IPS-18a (cell line): ENCODE measurements at regions not wholly inside any gene's neighbourhood (a gene's known extent, or its start where the extent isn't known, plus 50 kb on each side); places are given as distances from the start of the nearest gene placed in this dataset.
A peak's percentile ranks its signal among the peaks of the same experiment; 100 is the strongest.
"Not testable (repeated sequence)": the region's sequence is repeated elsewhere in the genome, so short reads cannot be mapped to it uniquely, and the experiment has no call there.

Source experiments
- H3K27ac ChIP-seq: one replicate; pipeline ENCODE4 v1.5.1; 2013; ENCODE audit warnings: low read length
- H3K27me3 ChIP-seq: one replicate; pipeline ENCODE4 v1.6.1; 2013; ENCODE audit warnings: mild to moderate bottlenecking, low read length; ENCODE audit not compliant: control insufficient read depth, insufficient read depth
- H3K36me3 ChIP-seq: one replicate; pipeline ENCODE4 v1.6.1; 2013; ENCODE audit warnings: low read depth, low read length; ENCODE audit not compliant: control insufficient read depth
- H3K4me1 ChIP-seq: one replicate; pipeline ENCODE4 v1.6.1; 2013; ENCODE audit warnings: low read depth, low read length; ENCODE audit not compliant: control insufficient read depth
- H3K4me3 ChIP-seq: one replicate; pipeline ENCODE4 v1.5.1; 2013; ENCODE audit warnings: low read length
- H3K9ac ChIP-seq: one replicate; pipeline ENCODE4 v1.6.1; 2013; ENCODE audit warnings: mild to moderate bottlenecking, low read length, moderate library complexity
- H3K9me3 ChIP-seq: one replicate; pipeline ENCODE4 v1.6.1; 2013; ENCODE audit warnings: low read depth, low read length; ENCODE audit not compliant: control insufficient read depth

- Histone ChIP-seq H3K9me3 (no peaks in the 10 kb centered on the region), H3K27ac (no peak overlapping the region), H3K4me3 (no peak overlapping the region), H3K4me1 (no peaks in the 10 kb centered on the region), H3K9ac (no peak overlapping the region), H3K36me3 (no peaks in the 10 kb centered on the region), H3K27me3 (no peaks in the 10 kb centered on the region)
These were observed 161.0 kb downstream of the CPXCR1 start for GRCh38 chrX:88908056-88908455.

- H3K36me3 ChIP-seq = no peaks in the 10 kb centered on the region
- H3K27ac ChIP-seq = no peak overlapping the region
- no peaks in the 10 kb centered on the region for H3K27me3 ChIP-seq
- no peaks in the 10 kb centered on the region for H3K9me3 ChIP-seq
- no peak overlapping the region for H3K4me3 ChIP-seq
- no peak overlapping the region for H3K9ac ChIP-seq
- H3K4me1 ChIP-seq = no peaks in the 10 kb centered on the region
These were observed 190.6 kb downstream of the CPXCR1 start for GRCh38 chrX:88937616-88938015.

GRCh38 chrX:88940904-88941303 lies 193.9 kb downstream of the CPXCR1 start:
- no peak overlapping the region for H3K4me3 ChIP-seq
- no peaks in the 10 kb centered on the region for H3K4me1 ChIP-seq
- H3K27me3 ChIP-seq = no peaks in the 10 kb centered on the region
- H3K9ac ChIP-seq = no peak overlapping the region
- no peak overlapping the region for H3K27ac ChIP-seq
- H3K9me3 ChIP-seq = no peaks in the 10 kb centered on the region
- no peaks in the 10 kb centered on the region for H3K36me3 ChIP-seq

- Histone ChIP-seq H3K9ac (no peak overlapping the region), H3K4me3 (no peak overlapping the region), H3K36me3 (no peaks in the 10 kb centered on the region), H3K27me3 (no peaks in the 10 kb centered on the region), H3K4me1 (no peaks in the 10 kb centered on the region), H3K9me3 (no peaks in the 10 kb centered on the region), H3K27ac (no peak overlapping the region)
These were observed 197.6 kb downstream of the CPXCR1 start for GRCh38 chrX:88944661-88945060.

GRCh38 chrX:88956059-88956458 lies 209.0 kb downstream of the CPXCR1 start:
- not testable (repeated sequence) for H3K9ac ChIP-seq, H3K27ac ChIP-seq, H3K4me1 ChIP-seq, H3K4me3 ChIP-seq, H3K27me3 ChIP-seq, H3K36me3 ChIP-seq
- peaks cover 11% of the 10 kb centered on the region for H3K9me3 ChIP-seq

GRCh38 chrX:88977835-88978234 lies 230.8 kb downstream of the CPXCR1 start:
- Histone ChIP-seq H3K36me3 (no peaks in the 10 kb centered on the region), H3K9me3 (no peaks in the 10 kb centered on the region), H3K9ac (no peak overlapping the region), H3K4me3 (no peak overlapping the region), H3K27me3 (no peaks in the 10 kb centered on the region), H3K27ac (no peak overlapping the region), H3K4me1 (peaks cover 15% of the 10 kb centered on the region)

- H3K9me3 ChIP-seq = no peaks in the 10 kb centered on the region
- no peaks in the 10 kb centered on the region for H3K36me3 ChIP-seq
- H3K9ac ChIP-seq = peak overlapping the region; percentile 63
These were observed 235.2 kb downstream of the CPXCR1 start for GRCh38 chrX:88982183-88982582.

GRCh38 chrX:88982933-88983332 lies 235.9 kb downstream of the CPXCR1 start:
- H3K27me3 ChIP-seq = no peaks in the 10 kb centered on the region
- H3K4me3 ChIP-seq = peak overlapping the region; percentile 8
- peak overlapping the region; percentile 63 for H3K9ac ChIP-seq
- H3K27ac ChIP-seq = peak overlapping the region; percentile 89
- H3K36me3 ChIP-seq = no peaks in the 10 kb centered on the region
- H3K9me3 ChIP-seq = no peaks in the 10 kb centered on the region
- H3K4me1 ChIP-seq = peaks cover 36% of the 10 kb centered on the region

More at GRCh38 chrX:88982183-88982582, 235.2 kb downstream of the CPXCR1 start:
- Histone ChIP-seq H3K4me1 (peaks cover 36% of the 10 kb centered on the region), H3K4me3 (no peak overlapping the region), H3K27me3 (no peaks in the 10 kb centered on the region), H3K27ac (peak overlapping the region; percentile 89)

- no peak overlapping the region for H3K4me3 ChIP-seq
- peaks cover 66% of the 10 kb centered on the region for H3K4me1 ChIP-seq
- H3K9me3 ChIP-seq = no peaks in the 10 kb centered on the region
- peak overlapping the region; percentile 73 for H3K27ac ChIP-seq
- no peaks in the 10 kb centered on the region for H3K27me3 ChIP-seq
- peak overlapping the region; percentile 13 for H3K9ac ChIP-seq
- H3K36me3 ChIP-seq = no peaks in the 10 kb centered on the region
These were observed 241.8 kb downstream of the CPXCR1 start for GRCh38 chrX:88988796-88989195.

GRCh38 chrX:88990882-88991582 lies 244.0 kb downstream of the CPXCR1 start:
- Histone ChIP-seq H3K4me1 (peaks cover 57% of the 10 kb centered on the region), H3K9ac (no peak overlapping the region), H3K27me3 (no peaks in the 10 kb centered on the region), H3K27ac (peak overlapping the region; percentile 63), H3K9me3 (no peaks in the 10 kb centered on the region), H3K36me3 (no peaks in the 10 kb centered on the region), H3K4me3 (peak overlapping the region; percentile 7)

GRCh38 chrX:88991583-88992132 lies 244.6 kb downstream of the CPXCR1 start:
- Histone ChIP-seq H3K9ac (peak overlapping the region; percentile 36), H3K36me3 (no peaks in the 10 kb centered on the region), H3K27me3 (no peaks in the 10 kb centered on the region), H3K27ac (peak overlapping the region; percentile 63), H3K4me1 (peaks cover 57% of the 10 kb centered on the region), H3K4me3 (peak overlapping the region; percentile 7), H3K9me3 (no peaks in the 10 kb centered on the region)

GRCh38 chrX:89021964-89022363 lies 274.9 kb downstream of the CPXCR1 start:
- H3K36me3 ChIP-seq = no peaks in the 10 kb centered on the region
- H3K4me1 ChIP-seq = no peaks in the 10 kb centered on the region
- no peaks in the 10 kb centered on the region for H3K9me3 ChIP-seq
- no peak overlapping the region for H3K4me3 ChIP-seq
- H3K27ac ChIP-seq = no peak overlapping the region
- no peaks in the 10 kb centered on the region for H3K27me3 ChIP-seq
- no peak overlapping the region for H3K9ac ChIP-seq
